ENCODE measurements at regions not wholly inside any gene's neighbourhood (a gene's known extent, or its start where the extent isn't known, plus 50 kb on each side); places are given as distances from the start of the nearest gene placed in this dataset.

DNA sequence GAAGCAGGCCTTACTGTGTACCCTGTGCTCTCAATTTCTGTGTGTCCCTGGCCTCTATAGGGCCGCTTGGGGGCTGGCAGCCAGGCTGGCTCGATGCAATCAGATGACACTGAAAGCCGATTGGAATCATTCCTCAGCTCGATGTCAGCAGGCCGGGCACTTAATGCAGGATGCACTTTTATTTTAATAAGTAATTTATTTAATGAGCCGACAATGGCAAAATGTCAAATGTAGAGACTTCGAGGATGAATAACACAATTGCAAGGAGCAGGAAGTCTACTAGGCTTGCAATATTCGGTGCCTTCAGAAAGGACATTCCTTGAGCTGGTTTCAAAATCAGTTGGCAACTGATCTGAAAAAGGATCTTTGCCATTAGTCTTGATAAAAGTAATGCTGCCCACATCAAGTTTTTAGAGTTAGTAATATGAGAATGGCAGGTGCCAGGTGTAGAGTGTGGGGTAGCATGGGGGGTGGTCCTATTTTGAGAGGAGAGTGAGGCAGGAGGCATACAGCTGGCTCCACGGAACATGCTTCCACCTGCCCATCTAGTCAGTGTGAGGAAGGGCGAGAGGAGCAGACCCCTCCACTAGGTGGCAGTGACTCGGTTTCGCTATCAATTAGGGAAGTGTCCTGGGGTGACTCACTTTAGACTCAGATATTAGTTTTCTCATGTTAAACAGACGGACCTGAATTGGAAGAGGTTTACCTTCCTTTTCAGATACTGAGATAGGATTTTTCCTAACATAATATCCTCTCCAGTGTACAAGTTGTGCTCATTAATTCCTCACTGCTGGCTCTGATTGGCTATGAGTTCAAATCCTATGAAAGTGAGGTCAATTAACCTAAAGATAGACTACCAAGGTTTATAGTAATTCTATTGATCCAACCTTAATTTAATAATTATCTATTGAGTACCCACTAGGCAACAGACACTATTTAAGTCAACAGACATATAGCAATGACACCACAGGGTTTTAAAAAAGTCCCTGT is 80.9 kb downstream of the NABP1 start:
- TF ChIP-seq, protein P1, sequence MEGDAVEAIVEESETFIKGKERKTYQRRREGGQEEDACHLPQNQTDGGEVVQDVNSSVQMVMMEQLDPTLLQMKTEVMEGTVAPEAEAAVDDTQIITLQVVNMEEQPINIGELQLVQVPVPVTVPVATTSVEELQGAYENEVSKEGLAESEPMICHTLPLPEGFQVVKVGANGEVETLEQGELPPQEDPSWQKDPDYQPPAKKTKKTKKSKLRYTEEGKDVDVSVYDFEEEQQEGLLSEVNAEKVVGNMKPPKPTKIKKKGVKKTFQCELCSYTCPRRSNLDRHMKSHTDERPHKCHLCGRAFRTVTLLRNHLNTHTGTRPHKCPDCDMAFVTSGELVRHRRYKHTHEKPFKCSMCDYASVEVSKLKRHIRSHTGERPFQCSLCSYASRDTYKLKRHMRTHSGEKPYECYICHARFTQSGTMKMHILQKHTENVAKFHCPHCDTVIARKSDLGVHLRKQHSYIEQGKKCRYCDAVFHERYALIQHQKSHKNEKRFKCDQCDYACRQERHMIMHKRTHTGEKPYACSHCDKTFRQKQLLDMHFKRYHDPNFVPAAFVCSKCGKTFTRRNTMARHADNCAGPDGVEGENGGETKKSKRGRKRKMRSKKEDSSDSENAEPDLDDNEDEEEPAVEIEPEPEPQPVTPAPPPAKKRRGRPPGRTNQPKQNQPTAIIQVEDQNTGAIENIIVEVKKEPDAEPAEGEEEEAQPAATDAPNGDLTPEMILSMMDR (conservative IDR thresholded peaks at IDR 0.05; ENCODE audit: low read depth, low read length): peak; percentile 86
- DNase-seq (ENCODE audit: low read depth): peak; percentile 72
- no peak overlapping the region for H3K4me3 ChIP-seq (ENCODE audit: low read depth, low read length)

DNA sequence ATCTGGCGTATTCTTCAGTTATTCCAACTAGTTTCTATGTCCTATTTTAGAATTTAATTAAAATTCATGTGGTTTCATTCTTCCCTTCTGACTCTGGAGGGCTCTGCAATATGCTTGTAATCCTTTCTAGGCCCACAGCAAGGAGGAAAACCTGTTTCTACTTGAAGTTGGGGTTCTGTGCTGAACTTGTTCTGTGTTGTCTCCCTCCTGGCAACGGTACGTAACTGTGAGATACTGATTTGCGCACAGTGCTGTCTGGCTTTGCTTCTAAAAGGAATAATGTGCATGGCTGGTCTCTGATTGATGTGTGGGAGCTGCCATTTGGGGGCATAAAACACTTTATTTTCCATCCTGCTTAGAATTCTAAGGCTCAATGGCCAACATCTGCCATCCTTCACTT is 81.7 kb downstream of the NABP1 start:
- H3K4me3 ChIP-seq (ENCODE audit: low read depth, low read length): no peak overlapping the region
- DNase-seq (ENCODE audit: low read depth): no peak
- TF ChIP-seq, protein P1 (conservative IDR thresholded peaks at IDR 0.05; ENCODE audit: low read depth, low read length): no peak

DNA sequence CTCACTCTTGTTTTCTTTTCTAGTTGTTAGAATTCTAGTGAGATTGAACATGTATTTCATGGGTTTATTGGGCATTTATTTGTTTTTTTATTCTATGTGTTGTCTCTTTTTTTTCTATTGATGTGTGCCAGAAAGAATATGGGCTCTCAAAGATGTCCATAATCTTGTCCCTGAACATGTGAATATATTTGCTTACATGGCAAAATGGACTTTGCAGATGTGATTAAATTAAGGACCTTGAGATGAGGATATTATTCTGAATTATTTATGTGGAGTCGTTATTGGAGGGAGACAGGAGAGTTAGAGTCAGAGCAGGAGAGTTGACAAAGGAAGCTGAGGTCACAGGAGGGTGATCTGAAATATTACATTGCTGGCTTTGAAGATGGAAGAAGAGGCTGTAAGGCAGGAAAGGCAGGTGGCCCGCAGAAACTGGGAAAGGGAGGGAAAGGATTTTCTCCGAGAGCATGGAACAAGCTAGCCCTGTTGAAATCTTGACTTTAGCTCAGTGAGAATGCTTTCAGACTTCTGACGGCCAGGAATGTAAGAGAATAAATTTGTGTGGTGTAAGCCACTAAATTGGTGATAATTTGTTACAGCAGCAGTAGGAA is 82.8 kb downstream of the NABP1 start:
- DNase-seq (ENCODE audit: low read depth): no peak
- TF ChIP-seq, protein P1 (conservative IDR thresholded peaks at IDR 0.05; ENCODE audit: low read depth, low read length): no peak
- no peak overlapping the region for H3K4me3 ChIP-seq (ENCODE audit: low read depth, low read length)

DNA sequence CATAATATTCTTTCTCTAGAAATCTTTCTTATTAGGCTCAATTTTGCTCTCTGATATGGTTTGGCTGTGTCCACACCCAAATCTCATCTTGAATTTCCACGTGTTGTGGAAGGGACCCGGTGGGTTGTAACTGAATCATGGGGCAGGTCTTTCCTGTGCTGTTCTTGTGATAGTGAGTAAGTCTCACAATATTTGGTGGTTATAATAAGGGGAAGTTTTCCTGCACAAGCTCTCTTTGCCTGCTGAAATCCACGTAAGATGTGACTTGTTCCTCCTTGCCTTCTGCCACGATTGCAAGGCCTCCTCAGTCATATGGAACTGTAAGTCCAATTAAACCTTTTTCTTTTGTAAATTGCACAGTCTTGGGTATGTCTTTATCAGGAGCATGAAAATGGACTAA is 73.8 kb downstream of the CAVIN2 start:
- TF ChIP-seq, protein P1 (conservative IDR thresholded peaks at IDR 0.05; ENCODE audit: low read depth, low read length): no peak
- H3K4me3 ChIP-seq (ENCODE audit: low read depth, low read length): no peak overlapping the region
- no peak for DNase-seq (ENCODE audit: low read depth)

DNA sequence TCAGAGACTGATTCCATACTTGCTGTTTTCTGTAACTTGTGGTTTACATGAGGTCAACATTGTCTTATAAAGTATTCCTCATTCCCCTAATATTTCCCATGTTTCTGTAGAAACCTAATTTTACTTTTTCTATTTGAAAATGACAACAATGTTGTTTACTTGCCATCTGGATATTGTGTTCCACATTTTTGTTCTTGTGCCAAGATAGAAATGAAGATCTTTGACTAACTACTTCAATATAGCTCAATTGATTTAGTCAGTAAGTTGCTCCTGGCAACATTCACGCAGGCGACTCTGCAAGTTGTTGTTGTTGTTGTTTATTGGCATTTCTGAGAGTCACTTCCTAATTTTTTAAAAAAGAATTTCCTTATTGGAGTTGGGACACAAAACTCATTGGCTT is 69.5 kb downstream of the CAVIN2 start:
- TF ChIP-seq, protein P1 (conservative IDR thresholded peaks at IDR 0.05; ENCODE audit: low read depth, low read length): no peak
- no peak for DNase-seq (ENCODE audit: low read depth)
- no peak overlapping the region for H3K4me3 ChIP-seq (ENCODE audit: low read depth, low read length)

DNA sequence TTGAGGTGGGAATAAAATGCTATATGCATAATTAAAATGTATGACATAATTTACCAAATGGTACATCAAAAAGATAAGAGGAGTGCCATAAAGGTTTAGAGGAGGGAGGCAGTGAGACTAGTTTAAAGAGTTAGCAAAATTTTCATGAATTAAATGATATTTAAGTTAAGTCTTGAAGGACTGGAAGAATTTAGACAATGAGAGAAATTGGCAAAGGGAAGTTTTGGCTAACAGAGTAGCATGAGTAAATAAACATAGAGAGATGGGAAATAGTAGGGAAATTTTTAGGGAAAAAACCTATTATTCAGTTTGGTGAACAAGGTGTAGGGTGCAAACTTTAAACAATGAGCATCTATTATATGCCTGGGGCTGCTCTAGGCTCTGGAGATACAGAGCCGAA is 68.8 kb downstream of the CAVIN2 start:
- TF ChIP-seq, protein P1 (conservative IDR thresholded peaks at IDR 0.05; ENCODE audit: low read depth, low read length): no peak
- no peak for DNase-seq (ENCODE audit: low read depth)
- no peak overlapping the region for H3K4me3 ChIP-seq (ENCODE audit: low read depth, low read length)

Measured in choroid plexus epithelial cell (primary cell).